Loucy (cell line): ENCODE measurements at regions not wholly inside any gene's neighbourhood (a gene's known extent, or its start where the extent isn't known, plus 50 kb on each side); places are given as distances from the start of the nearest gene placed in this dataset.

Experiments used
- H2AFZ ChIP-seq: fragments of 200-600 bp; sonication (generic); 2 replicates; pipeline ENCODE4 v1.6.0; 2016; ENCODE audit warnings: antibody characterized with exemption, mild to moderate bottlenecking, low read length, moderate library complexity
- H3F3A ChIP-seq: fragments of 200-600 bp; 2 replicates; pipeline ENCODE4 v1.6.0; 2016; ENCODE audit warnings: antibody characterized with exemption, low read depth, mild to moderate bottlenecking
- H3K27me3 ChIP-seq: fragments of 200-600 bp; sonication (generic); 2 replicates; pipeline ENCODE4 v1.6.1; 2014; ENCODE audit warnings: low read length, mild to moderate bottlenecking; ENCODE audit not compliant: insufficient read depth, poor library complexity, severe bottlenecking
- H3K36me3 ChIP-seq: fragments of 200-600 bp; sonication (generic); 2 replicates; pipeline ENCODE4 v1.6.1; 2016; ENCODE audit warnings: low read length; ENCODE audit not compliant: insufficient read depth
- H3K4me1 ChIP-seq: fragments of 200-600 bp; sonication (generic); 2 replicates; pipeline ENCODE4 v1.5.1; 2014; ENCODE audit warnings: low read length, mild to moderate bottlenecking; ENCODE audit not compliant: insufficient read depth, poor library complexity, severe bottlenecking
- H3K4me2 ChIP-seq: fragments of 200-600 bp; sonication (generic); 2 replicates; pipeline ENCODE4 v1.6.0; 2014; ENCODE audit warnings: antibody characterized with exemption, low read length, low read depth, mild to moderate bottlenecking; ENCODE audit not compliant: poor library complexity, severe bottlenecking
- H3K4me3 ChIP-seq: fragments of 200-600 bp; sonication (generic); 2 replicates; pipeline ENCODE4 v1.5.1; 2014; ENCODE audit warnings: low read length, mild to moderate bottlenecking, mixed read lengths; ENCODE audit not compliant: poor library complexity, severe bottlenecking
- H3K79me2 ChIP-seq: fragments of 200-600 bp; sonication (generic); 2 replicates; pipeline ENCODE4 v1.6.1; 2014; ENCODE audit warnings: low read length; ENCODE audit not compliant: insufficient read depth
- H3K9ac ChIP-seq: fragments of 200-600 bp; sonication (generic); 2 replicates; pipeline ENCODE4 v1.6.0; 2014; ENCODE audit warnings: mild to moderate bottlenecking, low read depth, low read length, moderate library complexity; ENCODE audit not compliant: poor library complexity, severe bottlenecking
- H3K9me2 ChIP-seq: fragments of 200-600 bp; sonication (generic); replicated peaks from 2 replicates; pipeline ENCODE4 v1.6.1; 2016; ENCODE audit warnings: low read depth, low read length, mixed read lengths
- H3K9me3 ChIP-seq: fragments of 200-600 bp; sonication (generic); 2 replicates; pipeline ENCODE4 v1.6.1; 2014; ENCODE audit warnings: mild to moderate bottlenecking, antibody characterized with exemption, low read length, low read depth; ENCODE audit not compliant: insufficient read depth
- H4K20me1 ChIP-seq: fragments of 200-600 bp; sonication (generic); 2 replicates; pipeline ENCODE4 v1.6.0; 2014; ENCODE audit warnings: antibody characterized with exemption, low read length, mild to moderate bottlenecking; ENCODE audit not compliant: insufficient read depth, poor library complexity, severe bottlenecking
- EZH2phosphoT487 ChIP-seq: fragments of 200-600 bp; IDR thresholded peaks from 2 replicates; pipeline ENCODE4 v1.6.1; 2018; ENCODE audit warnings: antibody characterized with exemption, mild to moderate bottlenecking, moderate library complexity, borderline replicate concordance
- TF ChIP-seq, protein P1 (sequence below): fragments of 200-600 bp; sonication (generic); conservative IDR thresholded peaks from 2 replicates; pipeline ENCODE4 v1.5.1; 2014; ENCODE audit warnings: mild to moderate bottlenecking, antibody characterized with exemption, low read length

DNA sequence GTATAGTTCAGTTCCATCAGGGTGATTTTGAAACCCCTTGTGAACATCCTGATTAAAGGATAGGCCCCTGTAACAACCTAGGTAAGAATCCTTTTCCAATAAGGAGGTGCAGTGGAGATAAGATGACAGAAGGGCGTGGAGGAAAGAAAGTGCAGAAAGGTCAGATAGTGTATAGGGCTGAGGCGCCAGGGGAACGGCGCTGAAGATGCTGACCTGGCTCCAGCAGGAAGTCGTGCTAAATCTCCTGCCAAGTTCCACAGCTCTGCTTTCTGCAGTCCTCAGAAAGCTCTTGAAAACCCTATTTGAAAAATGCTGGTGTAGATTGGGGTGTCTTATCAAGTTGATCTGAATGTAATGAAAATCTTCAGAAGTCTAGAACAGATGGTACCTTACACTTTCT, 221.7 kb downstream of the COG6 start:
- Histone ChIP-seq H4K20me1 (no peaks in the 10 kb centered on the region), H3K4me2 (no peak overlapping the region), H3K4me3 (no peak overlapping the region), H3K4me1 (no peaks in the 10 kb centered on the region), H3K27me3 (no peaks in the 10 kb centered on the region), H3K9me2 (no peaks in the 10 kb centered on the region), H3K36me3 (no peaks in the 10 kb centered on the region), H2AFZ (no peak overlapping the region), H3K9me3 (no peaks in the 10 kb centered on the region), H3K9ac (no peak overlapping the region), H3F3A (no peaks in the 10 kb centered on the region), H3K79me2 (no peaks in the 10 kb centered on the region)
- TF ChIP-seq, protein P1, sequence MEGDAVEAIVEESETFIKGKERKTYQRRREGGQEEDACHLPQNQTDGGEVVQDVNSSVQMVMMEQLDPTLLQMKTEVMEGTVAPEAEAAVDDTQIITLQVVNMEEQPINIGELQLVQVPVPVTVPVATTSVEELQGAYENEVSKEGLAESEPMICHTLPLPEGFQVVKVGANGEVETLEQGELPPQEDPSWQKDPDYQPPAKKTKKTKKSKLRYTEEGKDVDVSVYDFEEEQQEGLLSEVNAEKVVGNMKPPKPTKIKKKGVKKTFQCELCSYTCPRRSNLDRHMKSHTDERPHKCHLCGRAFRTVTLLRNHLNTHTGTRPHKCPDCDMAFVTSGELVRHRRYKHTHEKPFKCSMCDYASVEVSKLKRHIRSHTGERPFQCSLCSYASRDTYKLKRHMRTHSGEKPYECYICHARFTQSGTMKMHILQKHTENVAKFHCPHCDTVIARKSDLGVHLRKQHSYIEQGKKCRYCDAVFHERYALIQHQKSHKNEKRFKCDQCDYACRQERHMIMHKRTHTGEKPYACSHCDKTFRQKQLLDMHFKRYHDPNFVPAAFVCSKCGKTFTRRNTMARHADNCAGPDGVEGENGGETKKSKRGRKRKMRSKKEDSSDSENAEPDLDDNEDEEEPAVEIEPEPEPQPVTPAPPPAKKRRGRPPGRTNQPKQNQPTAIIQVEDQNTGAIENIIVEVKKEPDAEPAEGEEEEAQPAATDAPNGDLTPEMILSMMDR: no peak
- no peak for TF ChIP-seq EZH2phosphoT487

DNA sequence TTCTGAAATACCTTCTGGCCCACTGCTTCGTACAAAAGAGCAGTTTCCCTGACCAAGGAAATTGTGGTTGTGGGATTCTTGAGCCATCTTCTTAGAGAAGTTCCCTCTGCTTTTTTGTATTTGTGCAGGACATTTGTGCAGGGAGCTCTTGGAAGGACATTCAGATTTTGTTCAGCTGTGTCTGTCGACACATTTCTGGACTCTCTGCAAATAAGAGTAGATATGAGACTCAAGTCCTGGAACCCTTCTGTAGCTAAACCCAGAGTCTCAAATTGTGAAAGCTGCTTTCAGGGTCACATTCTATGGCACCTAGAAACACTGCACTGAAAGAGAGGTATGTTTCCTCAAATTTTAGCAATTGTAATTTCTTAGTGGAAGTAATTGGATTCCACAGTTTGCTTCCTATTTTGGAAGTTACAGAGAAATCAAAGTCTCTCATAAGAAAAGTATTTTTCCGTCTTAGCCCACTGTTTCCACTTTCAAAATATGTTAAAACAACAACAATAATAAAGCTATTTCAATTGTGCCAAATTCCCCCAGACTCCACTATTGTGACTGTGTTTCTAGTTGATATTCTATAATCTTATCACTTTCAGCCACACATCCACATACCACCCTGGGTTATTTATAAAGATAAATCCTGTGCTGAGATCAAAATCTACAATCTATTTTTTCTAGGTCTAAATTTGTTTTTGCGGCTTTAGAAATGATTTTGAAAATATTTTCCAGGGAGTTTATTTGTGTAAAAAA, 224.0 kb downstream of the COG6 start:
- Histone ChIP-seq H2AFZ (no peak overlapping the region), H3K4me1 (no peaks in the 10 kb centered on the region), H4K20me1 (no peaks in the 10 kb centered on the region), H3K36me3 (no peaks in the 10 kb centered on the region), H3F3A (no peaks in the 10 kb centered on the region), H3K9me3 (peaks cover 12% of the 10 kb centered on the region; the same call in 1 of the 2 replicates), H3K9me2 (no peaks in the 10 kb centered on the region), H3K27me3 (no peaks in the 10 kb centered on the region), H3K4me3 (no peak overlapping the region), H3K79me2 (no peaks in the 10 kb centered on the region), H3K9ac (no peak overlapping the region), H3K4me2 (no peak overlapping the region)
- TF ChIP-seq, protein P1: no peak
- TF ChIP-seq EZH2phosphoT487: no peak

DNA sequence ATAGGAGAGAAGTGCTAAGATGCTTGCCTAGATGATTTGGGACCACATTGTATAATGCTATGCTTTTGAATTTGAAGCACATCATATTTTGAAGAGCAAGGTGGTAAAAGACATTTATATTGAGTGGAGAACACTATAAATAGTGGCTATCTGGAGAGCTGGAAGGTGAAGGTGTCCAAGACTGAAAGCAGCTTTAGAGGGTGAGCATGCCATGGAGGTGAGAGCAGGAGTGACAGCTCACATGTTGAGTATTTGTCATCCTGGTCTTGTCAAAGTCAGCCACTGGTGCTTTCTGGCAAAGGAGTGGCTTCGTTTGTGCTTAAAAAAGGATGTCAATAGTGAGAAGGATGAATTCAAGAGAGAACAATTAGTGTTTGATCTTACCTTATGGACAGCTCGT, 225.9 kb downstream of the COG6 start:
- no peak overlapping the region for H3K9ac ChIP-seq
- no peak for TF ChIP-seq EZH2phosphoT487
- TF ChIP-seq, protein P1: no peak
- no peaks in the 10 kb centered on the region for H3K27me3 ChIP-seq
- H3K9me2 ChIP-seq: no peaks in the 10 kb centered on the region
- no peaks in the 10 kb centered on the region for H4K20me1 ChIP-seq
- H3K4me3 ChIP-seq: no peak overlapping the region
- no peaks in the 10 kb centered on the region for H3F3A ChIP-seq
- no peak overlapping the region for H3K4me2 ChIP-seq
- no peaks in the 10 kb centered on the region for H3K36me3 ChIP-seq
- no peaks in the 10 kb centered on the region for H3K4me1 ChIP-seq
- no peaks in the 10 kb centered on the region for H3K79me2 ChIP-seq
- no peak overlapping the region for H2AFZ ChIP-seq
- peaks cover 14% of the 10 kb centered on the region; the same call in 1 of the 2 replicates for H3K9me3 ChIP-seq
